C4-2B (cell line): ENCODE measurements at regions not wholly inside any gene's neighbourhood (a gene's known extent, or its start where the extent isn't known, plus 50 kb on each side); places are given as distances from the start of the nearest gene placed in this dataset.

Experiments used
- CTCF ChIP-seq: fragments of 450-650 bp; conservative IDR thresholded peaks from 2 replicates; pipeline ENCODE4 v1.5.1; 2017; ENCODE audit warnings: mild to moderate bottlenecking
- ZFX ChIP-seq: fragments of 450-650 bp; IDR thresholded peaks from 2 replicates; pipeline ENCODE4 v1.6.1; 2017

GRCh38 chr6:146915671-146916127 lies 288.5 kb upstream of the STXBP5 start:
- TF ChIP-seq CTCF (no peak), ZFX (no peak)
